PC-9 (cell line): ENCODE measurements at regions not wholly inside any gene's neighbourhood (a gene's known extent, or its start where the extent isn't known, plus 50 kb on each side); places are given as distances from the start of the nearest gene placed in this dataset.

ENCODE experiments used
- EZH2 ChIP-seq: fragments of 200-600 bp; sonication (generic); IDR thresholded peaks from 2 replicates; pipeline ENCODE4 v1.8.0; 2017; ENCODE audit warnings: antibody characterized with exemption, low read depth
- TF ChIP-seq, protein P1 (sequence below): fragments of 200-600 bp; sonication (generic); conservative IDR thresholded peaks from 2 replicates; pipeline ENCODE4 v1.6.1; 2017; ENCODE audit warnings: mixed run types, antibody characterized with exemption, mild to moderate bottlenecking, moderate library complexity

- TF ChIP-seq, protein P1, sequence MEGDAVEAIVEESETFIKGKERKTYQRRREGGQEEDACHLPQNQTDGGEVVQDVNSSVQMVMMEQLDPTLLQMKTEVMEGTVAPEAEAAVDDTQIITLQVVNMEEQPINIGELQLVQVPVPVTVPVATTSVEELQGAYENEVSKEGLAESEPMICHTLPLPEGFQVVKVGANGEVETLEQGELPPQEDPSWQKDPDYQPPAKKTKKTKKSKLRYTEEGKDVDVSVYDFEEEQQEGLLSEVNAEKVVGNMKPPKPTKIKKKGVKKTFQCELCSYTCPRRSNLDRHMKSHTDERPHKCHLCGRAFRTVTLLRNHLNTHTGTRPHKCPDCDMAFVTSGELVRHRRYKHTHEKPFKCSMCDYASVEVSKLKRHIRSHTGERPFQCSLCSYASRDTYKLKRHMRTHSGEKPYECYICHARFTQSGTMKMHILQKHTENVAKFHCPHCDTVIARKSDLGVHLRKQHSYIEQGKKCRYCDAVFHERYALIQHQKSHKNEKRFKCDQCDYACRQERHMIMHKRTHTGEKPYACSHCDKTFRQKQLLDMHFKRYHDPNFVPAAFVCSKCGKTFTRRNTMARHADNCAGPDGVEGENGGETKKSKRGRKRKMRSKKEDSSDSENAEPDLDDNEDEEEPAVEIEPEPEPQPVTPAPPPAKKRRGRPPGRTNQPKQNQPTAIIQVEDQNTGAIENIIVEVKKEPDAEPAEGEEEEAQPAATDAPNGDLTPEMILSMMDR = no peak
- TF ChIP-seq EZH2 = no peak
Measured at GRCh38 chr6:8530785-8531435, 95.6 kb upstream of the SLC35B3 start.
